ENCODE measurements at regions not wholly inside any gene's neighbourhood (a gene's known extent, or its start where the extent isn't known, plus 50 kb on each side); places are given as distances from the start of the nearest gene placed in this dataset.

DNA sequence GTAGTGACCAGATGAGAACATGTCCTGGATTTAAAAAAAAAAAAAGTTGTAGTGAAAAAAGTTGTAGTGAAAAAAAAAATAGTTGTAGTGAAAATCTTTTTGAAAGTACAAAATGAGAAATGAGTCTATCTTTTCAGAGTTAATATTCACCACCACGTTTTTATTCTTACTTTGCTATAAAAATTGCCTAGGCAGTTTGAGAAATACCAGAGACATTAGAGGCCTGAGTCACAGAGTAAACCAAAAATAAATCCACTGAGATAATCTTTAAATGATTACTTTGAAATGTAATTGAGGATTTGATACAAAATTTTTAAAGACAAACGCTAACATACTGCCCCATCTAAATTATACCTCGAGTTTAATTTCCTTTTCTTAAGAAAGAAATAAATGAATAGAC is 101.2 kb upstream of the TIAM2 start:
- TF ChIP-seq POLR2A (IDR thresholded peaks at IDR 0.05; ENCODE audit: low read depth, low read length): no peak
- TF ChIP-seq, protein P1, sequence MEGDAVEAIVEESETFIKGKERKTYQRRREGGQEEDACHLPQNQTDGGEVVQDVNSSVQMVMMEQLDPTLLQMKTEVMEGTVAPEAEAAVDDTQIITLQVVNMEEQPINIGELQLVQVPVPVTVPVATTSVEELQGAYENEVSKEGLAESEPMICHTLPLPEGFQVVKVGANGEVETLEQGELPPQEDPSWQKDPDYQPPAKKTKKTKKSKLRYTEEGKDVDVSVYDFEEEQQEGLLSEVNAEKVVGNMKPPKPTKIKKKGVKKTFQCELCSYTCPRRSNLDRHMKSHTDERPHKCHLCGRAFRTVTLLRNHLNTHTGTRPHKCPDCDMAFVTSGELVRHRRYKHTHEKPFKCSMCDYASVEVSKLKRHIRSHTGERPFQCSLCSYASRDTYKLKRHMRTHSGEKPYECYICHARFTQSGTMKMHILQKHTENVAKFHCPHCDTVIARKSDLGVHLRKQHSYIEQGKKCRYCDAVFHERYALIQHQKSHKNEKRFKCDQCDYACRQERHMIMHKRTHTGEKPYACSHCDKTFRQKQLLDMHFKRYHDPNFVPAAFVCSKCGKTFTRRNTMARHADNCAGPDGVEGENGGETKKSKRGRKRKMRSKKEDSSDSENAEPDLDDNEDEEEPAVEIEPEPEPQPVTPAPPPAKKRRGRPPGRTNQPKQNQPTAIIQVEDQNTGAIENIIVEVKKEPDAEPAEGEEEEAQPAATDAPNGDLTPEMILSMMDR (IDR thresholded peaks at IDR 0.05 in 2 of 3, conservative IDR thresholded peaks at IDR 0.05 in 1 of 3; ENCODE audit: control insufficient read depth in 2 of 3, extremely low read depth in 1 of 3, insufficient read depth in 1 of 3, low read depth in 3 of 3, low read length in 3 of 3): no peak

Measured in GM12878 (cell line).